PC-3 (cell line): ENCODE measurements at regions not wholly inside any gene's neighbourhood (a gene's known extent, or its start where the extent isn't known, plus 50 kb on each side); places are given as distances from the start of the nearest gene placed in this dataset.

Experiments used
- EZH2 ChIP-seq: fragments of 300-600 bp; sonication (generic); IDR thresholded peaks from one replicate; pipeline ENCODE4 v1.6.1; 2017; ENCODE audit warnings: antibody characterized with exemption, mild to moderate bottlenecking, low read length; ENCODE audit not compliant: unreplicated experiment
- EZH2phosphoT487 ChIP-seq: fragments of 300-600 bp; sonication (generic); IDR thresholded peaks from 2 replicates; pipeline ENCODE4 v1.6.1; 2018; ENCODE audit warnings: mild to moderate bottlenecking, antibody characterized with exemption, low read length, borderline replicate concordance
- TF ChIP-seq, protein P1 (sequence below): fragments of 300-600 bp; sonication (generic); conservative IDR thresholded peaks from 2 replicates; pipeline ENCODE4 v1.5.1; 2017; ENCODE audit warnings: antibody characterized with exemption, low read depth, mild to moderate bottlenecking, low read length

- TF ChIP-seq, protein P1, sequence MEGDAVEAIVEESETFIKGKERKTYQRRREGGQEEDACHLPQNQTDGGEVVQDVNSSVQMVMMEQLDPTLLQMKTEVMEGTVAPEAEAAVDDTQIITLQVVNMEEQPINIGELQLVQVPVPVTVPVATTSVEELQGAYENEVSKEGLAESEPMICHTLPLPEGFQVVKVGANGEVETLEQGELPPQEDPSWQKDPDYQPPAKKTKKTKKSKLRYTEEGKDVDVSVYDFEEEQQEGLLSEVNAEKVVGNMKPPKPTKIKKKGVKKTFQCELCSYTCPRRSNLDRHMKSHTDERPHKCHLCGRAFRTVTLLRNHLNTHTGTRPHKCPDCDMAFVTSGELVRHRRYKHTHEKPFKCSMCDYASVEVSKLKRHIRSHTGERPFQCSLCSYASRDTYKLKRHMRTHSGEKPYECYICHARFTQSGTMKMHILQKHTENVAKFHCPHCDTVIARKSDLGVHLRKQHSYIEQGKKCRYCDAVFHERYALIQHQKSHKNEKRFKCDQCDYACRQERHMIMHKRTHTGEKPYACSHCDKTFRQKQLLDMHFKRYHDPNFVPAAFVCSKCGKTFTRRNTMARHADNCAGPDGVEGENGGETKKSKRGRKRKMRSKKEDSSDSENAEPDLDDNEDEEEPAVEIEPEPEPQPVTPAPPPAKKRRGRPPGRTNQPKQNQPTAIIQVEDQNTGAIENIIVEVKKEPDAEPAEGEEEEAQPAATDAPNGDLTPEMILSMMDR, result no peak
- TF ChIP-seq EZH2 (no peak), EZH2phosphoT487 (no peak)
Observed at GRCh38 chr5:155952486-155953089, 374.4 kb upstream of the SGCD start.
